Memory B cell (primary cell): ENCODE measurements at regions not wholly inside any gene's neighbourhood (a gene's known extent, or its start where the extent isn't known, plus 50 kb on each side); places are given as distances from the start of the nearest gene placed in this dataset.
"Not testable (repeated sequence)": the region's sequence is repeated elsewhere in the genome, so short reads cannot be mapped to it uniquely, and the experiment has no call there.

ENCODE experiments used
- ATAC-seq: fragments of 150-1000 bp; cut with Tn5 transposase; 2 replicates; pipeline ENCODE4 v1.10.0; 2021; ENCODE audit warnings: low read depth, mild to moderate bottlenecking, moderate library complexity
- DNase-seq, 2 donors: peaks; one replicate each; pipeline ENCODE4 v3.0.0; 2022; ENCODE audit warnings: low spot score in 2 of 2
- H3K27ac Mint-ChIP-seq: one replicate; pipeline ENCODE4 v1.8.0; 2022; ENCODE audit warnings: mild to moderate bottlenecking, moderate library complexity, mixed read lengths
- H3K27me3 Mint-ChIP-seq: one replicate; pipeline ENCODE4 v1.8.0; 2022; ENCODE audit warnings: mixed read lengths
- H3K36me3 Mint-ChIP-seq: one replicate; pipeline ENCODE4 v1.8.0; 2022; ENCODE audit warnings: mild to moderate bottlenecking, mixed read lengths
- H3K4me1 Mint-ChIP-seq: one replicate; pipeline ENCODE4 v1.8.0; 2022; ENCODE audit warnings: mixed read lengths
- H3K4me3 Mint-ChIP-seq: one replicate; pipeline ENCODE4 v1.8.0; 2022; ENCODE audit warnings: mild to moderate bottlenecking, moderate library complexity, mixed read lengths
- H3K9me3 Mint-ChIP-seq: one replicate; pipeline ENCODE4 v1.8.0; 2022; ENCODE audit warnings: mixed read lengths

- not testable (repeated sequence) for H3K36me3 Mint-ChIP-seq, H3K4me3 Mint-ChIP-seq, H3K9me3 Mint-ChIP-seq, DNase-seq, H3K4me1 Mint-ChIP-seq, H3K27ac Mint-ChIP-seq, H3K27me3 Mint-ChIP-seq
- ATAC-seq, result peak; percentile 85
Measured at GRCh38 chr21:5055996-5056962, 5465.1 kb upstream of the TPTE start.

DNA sequence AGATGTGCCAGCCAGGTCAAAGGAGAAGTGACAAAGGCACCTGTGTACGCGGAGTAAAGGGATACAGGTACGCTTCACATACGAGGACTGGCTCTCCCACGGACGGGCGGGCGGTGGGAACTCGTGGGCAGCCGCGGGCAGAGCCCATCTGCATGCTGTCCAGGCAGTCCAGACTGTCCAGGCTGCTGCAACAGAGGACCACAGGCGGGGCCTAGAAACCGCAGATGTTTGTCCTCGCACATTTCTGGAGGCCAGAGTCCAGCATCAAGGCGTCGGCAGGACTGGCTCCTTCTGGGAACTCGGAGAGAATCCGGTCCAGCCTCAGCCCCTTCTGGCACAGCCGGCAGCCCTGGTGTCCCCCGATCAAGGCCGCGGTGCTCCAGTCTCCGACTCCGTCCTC, 5464.3 kb upstream of the TPTE start:
- not testable (repeated sequence) for H3K9me3 Mint-ChIP-seq, H3K36me3 Mint-ChIP-seq, H3K27me3 Mint-ChIP-seq, H3K4me1 Mint-ChIP-seq, DNase-seq, H3K4me3 Mint-ChIP-seq, H3K27ac Mint-ChIP-seq, ATAC-seq

GRCh38 chr21:5060364-5061083, 5460.9 kb upstream of the TPTE start:
- not testable (repeated sequence) for H3K4me1 Mint-ChIP-seq, H3K9me3 Mint-ChIP-seq, H3K4me3 Mint-ChIP-seq, H3K36me3 Mint-ChIP-seq, DNase-seq, ATAC-seq, H3K27me3 Mint-ChIP-seq, H3K27ac Mint-ChIP-seq

DNA sequence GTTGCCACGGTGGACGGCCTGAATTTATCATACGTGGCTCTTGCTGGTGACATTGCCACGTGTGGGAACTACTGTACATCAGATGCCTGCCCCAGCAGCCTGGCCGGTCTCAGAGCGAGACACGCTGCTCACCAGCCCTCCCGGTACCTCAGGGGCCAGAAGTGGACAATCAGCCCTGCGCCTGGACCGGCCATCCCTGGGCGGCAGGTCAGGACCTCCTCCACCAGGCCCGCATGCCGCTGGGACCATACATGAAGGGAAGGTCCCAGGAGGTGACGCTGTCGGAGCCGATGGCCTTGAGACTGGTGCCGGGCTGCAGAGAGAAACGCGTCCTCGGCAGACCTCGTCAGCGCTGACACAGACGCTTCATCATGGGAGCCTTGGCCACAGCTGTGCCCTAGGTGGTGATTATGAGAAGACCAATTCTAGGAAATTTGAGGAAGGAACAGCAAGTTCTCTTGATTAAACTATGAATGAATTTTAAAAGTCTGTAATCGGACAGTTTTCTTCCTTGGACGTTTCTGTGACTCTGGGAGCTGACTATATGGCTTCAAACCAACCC, 5456.7 kb upstream of the TPTE start:
- not testable (repeated sequence) for H3K27ac Mint-ChIP-seq, H3K4me1 Mint-ChIP-seq

DNA sequence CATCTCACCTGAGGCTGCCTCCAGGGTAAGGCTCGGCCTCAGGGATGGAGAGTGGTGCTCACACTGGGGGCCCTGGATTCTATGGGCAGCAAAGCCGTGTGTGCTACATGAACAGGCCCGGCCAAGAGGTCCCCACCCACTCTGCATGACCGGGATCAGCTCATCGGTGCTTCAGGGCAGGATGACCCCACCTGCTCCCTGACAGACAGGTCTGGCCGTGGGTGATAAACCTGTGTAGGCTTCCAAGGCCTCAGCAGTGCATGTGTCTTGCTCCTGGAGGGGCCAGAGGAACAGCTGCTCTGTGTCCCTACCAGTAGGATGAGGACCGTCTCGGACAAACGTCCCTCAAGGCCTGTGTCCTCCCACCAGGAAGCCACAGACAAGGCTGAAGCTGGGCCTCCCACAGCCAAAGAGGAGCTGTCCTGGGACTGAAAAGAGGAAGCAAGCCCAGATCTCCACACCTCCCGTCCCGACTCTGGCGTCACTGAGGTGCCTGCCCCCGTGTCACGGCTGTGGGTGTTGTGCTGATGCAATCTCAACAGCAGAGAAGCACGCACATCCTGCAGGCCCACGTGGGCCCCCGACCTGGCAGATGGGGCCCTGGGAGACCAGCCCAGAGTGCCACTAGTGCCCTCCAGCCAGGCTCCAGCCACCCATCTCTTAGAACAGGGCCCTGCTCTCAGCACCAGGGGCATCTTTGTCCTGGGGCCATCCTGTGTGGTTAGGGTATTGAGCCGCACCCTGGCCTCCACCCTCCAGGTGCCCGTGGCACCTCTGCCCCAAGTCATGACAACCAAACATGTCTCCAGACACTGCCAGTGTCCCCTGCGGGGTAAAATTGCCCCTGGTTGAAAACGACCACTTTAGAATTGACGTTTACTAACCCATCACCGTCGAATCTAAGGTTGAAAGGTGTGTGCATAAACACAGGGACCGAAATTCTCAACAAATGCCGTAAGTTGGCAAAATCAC, 5455.9 kb upstream of the TPTE start:
- ATAC-seq (peak; percentile 96), DNase-seq (peak; percentile 56 to 70)
- not testable (repeated sequence) for H3K4me1 Mint-ChIP-seq, H3K9me3 Mint-ChIP-seq, H3K27me3 Mint-ChIP-seq, H3K36me3 Mint-ChIP-seq, H3K4me3 Mint-ChIP-seq
- peak overlapping the region; percentile 55 for H3K27ac Mint-ChIP-seq

More for the DNA sequence above, 5456.7 kb upstream of the TPTE start:
- H3K36me3 Mint-ChIP-seq, ATAC-seq, DNase-seq, H3K9me3 Mint-ChIP-seq, H3K27me3 Mint-ChIP-seq, H3K4me3 Mint-ChIP-seq: not testable (repeated sequence)

- H3K36me3 Mint-ChIP-seq, H3K27me3 Mint-ChIP-seq, H3K9me3 Mint-ChIP-seq, DNase-seq, H3K27ac Mint-ChIP-seq, H3K4me3 Mint-ChIP-seq, ATAC-seq, H3K4me1 Mint-ChIP-seq: not testable (repeated sequence)
Measured at GRCh38 chr21:5066682-5067251, 5454.6 kb upstream of the TPTE start.

- H3K4me1 Mint-ChIP-seq, H3K27me3 Mint-ChIP-seq, H3K4me3 Mint-ChIP-seq, H3K36me3 Mint-ChIP-seq, DNase-seq, H3K27ac Mint-ChIP-seq, ATAC-seq, H3K9me3 Mint-ChIP-seq: not testable (repeated sequence)
Measured at GRCh38 chr21:5067326-5068048, 5453.9 kb upstream of the TPTE start.

- H3K27ac Mint-ChIP-seq, H3K36me3 Mint-ChIP-seq, H3K27me3 Mint-ChIP-seq, H3K4me1 Mint-ChIP-seq, H3K4me3 Mint-ChIP-seq, DNase-seq, ATAC-seq, H3K9me3 Mint-ChIP-seq: not testable (repeated sequence)
Measured at GRCh38 chr21:5068649-5069048, 5452.7 kb upstream of the TPTE start.

- H3K27ac Mint-ChIP-seq, H3K36me3 Mint-ChIP-seq, ATAC-seq, H3K4me1 Mint-ChIP-seq, H3K9me3 Mint-ChIP-seq, H3K4me3 Mint-ChIP-seq, H3K27me3 Mint-ChIP-seq, DNase-seq: not testable (repeated sequence)
Measured at GRCh38 chr21:5071180-5071579, 5450.2 kb upstream of the TPTE start.

GRCh38 chr21:5076854-5077253, 5444.5 kb upstream of the TPTE start:
- not testable (repeated sequence) for ATAC-seq, H3K4me1 Mint-ChIP-seq, H3K27me3 Mint-ChIP-seq, H3K9me3 Mint-ChIP-seq, H3K27ac Mint-ChIP-seq, DNase-seq, H3K4me3 Mint-ChIP-seq, H3K36me3 Mint-ChIP-seq

DNA sequence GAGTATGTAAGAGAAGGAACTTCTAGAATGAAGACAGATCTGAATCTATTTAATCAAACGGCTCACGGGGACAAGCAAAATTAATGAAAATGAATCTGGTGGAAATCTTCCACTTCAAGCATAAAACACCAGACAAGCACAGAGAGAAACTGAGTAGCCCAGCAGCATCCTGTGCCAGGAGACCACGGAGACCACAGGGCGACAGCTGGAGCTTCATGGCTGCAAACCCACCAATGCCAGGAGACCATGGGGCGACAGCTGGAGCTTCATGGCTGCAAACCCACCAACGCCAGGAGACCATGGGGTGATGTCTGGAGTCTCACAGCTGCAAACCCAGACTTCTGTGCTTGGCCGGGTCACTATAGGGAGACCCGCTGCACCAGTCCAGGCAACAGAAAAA, 5442.0 kb upstream of the TPTE start:
- H3K27ac Mint-ChIP-seq, H3K4me1 Mint-ChIP-seq, DNase-seq, H3K36me3 Mint-ChIP-seq, H3K4me3 Mint-ChIP-seq, ATAC-seq, H3K27me3 Mint-ChIP-seq, H3K9me3 Mint-ChIP-seq: not testable (repeated sequence)

DNA sequence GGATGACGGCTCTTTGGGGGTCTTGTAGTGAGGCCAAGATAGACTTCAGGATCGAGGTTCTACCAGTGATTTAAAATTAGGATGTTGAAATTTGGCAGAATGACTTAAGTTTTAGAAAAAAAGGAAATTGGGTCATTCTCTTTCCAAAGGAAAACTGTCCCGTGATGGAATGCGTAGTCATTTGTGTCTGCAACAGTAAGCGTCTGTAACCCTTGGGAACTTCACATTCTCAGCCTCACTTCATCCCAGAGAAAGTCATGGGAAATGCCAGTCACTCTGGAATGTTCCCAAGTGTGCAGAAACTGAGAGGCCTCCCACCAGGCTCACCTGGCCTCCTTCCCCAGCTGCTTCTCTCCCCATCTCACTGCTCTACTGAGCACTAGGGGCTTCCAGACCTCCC, 5441.4 kb upstream of the TPTE start:
- not testable (repeated sequence) for ATAC-seq, DNase-seq, H3K9me3 Mint-ChIP-seq, H3K27me3 Mint-ChIP-seq, H3K4me3 Mint-ChIP-seq, H3K36me3 Mint-ChIP-seq, H3K4me1 Mint-ChIP-seq, H3K27ac Mint-ChIP-seq

GRCh38 chr21:5084246-5084645, 5437.1 kb upstream of the TPTE start:
- not testable (repeated sequence) for H3K4me1 Mint-ChIP-seq, H3K27ac Mint-ChIP-seq, DNase-seq, ATAC-seq, H3K4me3 Mint-ChIP-seq, H3K27me3 Mint-ChIP-seq, H3K9me3 Mint-ChIP-seq, H3K36me3 Mint-ChIP-seq
